Erythroblast (primary cell): ENCODE measurements at regions not wholly inside any gene's neighbourhood (a gene's known extent, or its start where the extent isn't known, plus 50 kb on each side); places are given as distances from the start of the nearest gene placed in this dataset.

ENCODE experiments used
- GATA1 ChIP-seq: IDR thresholded peaks from 2 replicates; pipeline ENCODE4 v1.6.1; 2011; ENCODE audit warnings: low read depth, mild to moderate bottlenecking, control low read depth, low read length, moderate library complexity
- POLR2A ChIP-seq: IDR thresholded peaks from 2 replicates; pipeline ENCODE4 v1.6.1; 2011; ENCODE audit warnings: mild to moderate bottlenecking, low read length

DNA sequence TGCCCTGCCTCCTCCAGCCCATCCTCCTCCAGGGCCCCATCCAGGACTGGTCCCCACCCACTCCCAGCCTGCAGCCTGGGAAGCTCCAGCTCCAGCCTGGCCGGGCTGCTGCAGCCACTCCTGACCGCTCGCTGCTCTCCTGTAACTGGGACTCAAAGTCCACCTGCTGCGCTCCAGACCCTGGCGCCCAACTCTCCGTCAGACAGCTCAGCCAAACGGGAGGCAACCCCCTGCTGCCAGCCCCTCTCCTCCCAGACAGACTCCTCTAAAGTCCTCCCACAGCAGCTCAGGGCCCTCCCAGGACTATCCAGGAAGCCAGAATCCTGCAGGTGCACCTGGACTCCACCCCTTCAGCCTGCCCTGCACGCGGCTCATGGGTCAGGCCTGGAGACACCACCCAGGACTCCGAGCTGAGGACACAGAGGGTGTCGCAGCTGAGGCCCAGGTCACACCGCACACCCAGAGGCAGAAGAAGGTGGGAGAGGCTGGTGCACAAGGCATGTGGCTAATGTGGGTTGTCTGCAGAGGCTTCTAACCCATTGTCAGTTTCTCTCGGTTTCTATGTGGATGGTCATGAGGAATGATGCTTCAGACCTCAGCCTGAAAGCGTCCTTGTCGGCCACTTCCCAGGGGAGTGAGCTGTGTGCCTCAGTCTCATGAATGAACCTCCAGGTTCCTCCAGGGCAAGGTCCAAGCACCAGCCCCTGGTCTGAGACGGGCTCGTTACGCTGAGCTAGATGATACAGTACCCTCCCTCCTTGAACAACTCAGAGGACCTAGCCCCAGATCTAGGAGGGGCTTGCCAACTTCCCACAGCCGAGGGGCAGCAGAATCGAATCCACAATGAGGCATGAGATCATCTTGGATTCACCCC, 1514.8 kb downstream of the TBC1D22A start:
- TF ChIP-seq POLR2A (no peak), GATA1 (no peak)
